ENCODE measurements at regions not wholly inside any gene's neighbourhood (a gene's known extent, or its start where the extent isn't known, plus 50 kb on each side); places are given as distances from the start of the nearest gene placed in this dataset.

- Mint-ChIP-seq H3K27ac (ENCODE audit: unreplicated experiment) (no peak overlapping the region), H3K36me3 (ENCODE audit: low read depth) (peaks cover 9% of the 10 kb centered on the region), H3K4me1 (peaks cover 23% of the 10 kb centered on the region), H3K9me3 (peaks cover 6% of the 10 kb centered on the region), H3K27me3 (ENCODE audit: low read depth) (no peaks in the 10 kb centered on the region), H3K4me3 (no peak overlapping the region)
- TF ChIP-seq CTCF (conservative IDR thresholded peaks at IDR 0.05), result no peak
- no peak for DNase-seq (ENCODE audit: low read depth, low spot score)
Measured at GRCh38 chr2:121826036-121826435, 70.6 kb downstream of the TSN start.

GRCh38 chr2:121828281-121828731, 72.9 kb downstream of the TSN start:
- peaks cover 39% of the 10 kb centered on the region for H3K4me1 Mint-ChIP-seq
- TF ChIP-seq CTCF (conservative IDR thresholded peaks at IDR 0.05), result no peak
- H3K36me3 Mint-ChIP-seq (ENCODE audit: low read depth), result no peaks in the 10 kb centered on the region
- no peaks in the 10 kb centered on the region for H3K9me3 Mint-ChIP-seq
- H3K27me3 Mint-ChIP-seq (ENCODE audit: low read depth), result no peaks in the 10 kb centered on the region
- no peak for DNase-seq (ENCODE audit: low read depth, low spot score)
- H3K4me3 Mint-ChIP-seq, result no peak overlapping the region
- peak overlapping the region; percentile 32 for H3K27ac Mint-ChIP-seq (ENCODE audit: unreplicated experiment)

- Mint-ChIP-seq H3K27ac (ENCODE audit: unreplicated experiment) (no peak overlapping the region), H3K36me3 (ENCODE audit: low read depth) (no peaks in the 10 kb centered on the region), H3K4me1 (peaks cover 33% of the 10 kb centered on the region), H3K27me3 (ENCODE audit: low read depth) (no peaks in the 10 kb centered on the region), H3K9me3 (no peaks in the 10 kb centered on the region), H3K4me3 (no peak overlapping the region)
- no peak for DNase-seq (ENCODE audit: low read depth, low spot score)
- no peak for TF ChIP-seq CTCF (conservative IDR thresholded peaks at IDR 0.05)
Measured at GRCh38 chr2:121830809-121831208, 75.4 kb downstream of the TSN start.

- Mint-ChIP-seq H3K9me3 (peaks cover 1% of the 10 kb centered on the region), H3K4me1 (peaks cover 31% of the 10 kb centered on the region), H3K27ac (ENCODE audit: unreplicated experiment) (peak overlapping the region; percentile 19), H3K27me3 (ENCODE audit: low read depth) (no peaks in the 10 kb centered on the region), H3K36me3 (ENCODE audit: low read depth) (peaks cover 2% of the 10 kb centered on the region), H3K4me3 (no peak overlapping the region)
- TF ChIP-seq CTCF (conservative IDR thresholded peaks at IDR 0.05), result no peak
- no peak for DNase-seq (ENCODE audit: low read depth, low spot score)
Measured at GRCh38 chr2:121831841-121832240, 76.4 kb downstream of the TSN start.

- Mint-ChIP-seq H3K4me3 (no peak overlapping the region), H3K9me3 (peaks cover 5% of the 10 kb centered on the region), H3K27me3 (ENCODE audit: low read depth) (no peaks in the 10 kb centered on the region), H3K36me3 (ENCODE audit: low read depth) (peaks cover 3% of the 10 kb centered on the region), H3K27ac (ENCODE audit: unreplicated experiment) (peak overlapping the region; percentile 25), H3K4me1 (peaks cover 31% of the 10 kb centered on the region)
- DNase-seq (ENCODE audit: low read depth, low spot score), result no peak
- TF ChIP-seq CTCF (conservative IDR thresholded peaks at IDR 0.05), result no peak
Measured at GRCh38 chr2:121832412-121833357, 77.2 kb downstream of the TSN start.

Measured in neural crest cell (in vitro differentiated cells).